GM19023 (cell line): ENCODE measurements at regions not wholly inside any gene's neighbourhood (a gene's known extent, or its start where the extent isn't known, plus 50 kb on each side); places are given as distances from the start of the nearest gene placed in this dataset.

Experiments used
- ATAC-seq: cut with Tn5 transposase; IDR thresholded peaks from one replicate; pipeline ENCODE4 v1.9.1; 2021; ENCODE audit warnings: mild to moderate bottlenecking, moderate library complexity; ENCODE audit not compliant: unreplicated experiment

GRCh38 chr1:182295697-182296096 is 95.9 kb downstream of the GLUL start:
- ATAC-seq, result no peak

- ATAC-seq, result no peak
These were observed 98.4 kb downstream of the GLUL start for GRCh38 chr1:182293119-182293589.

GRCh38 chr1:182292193-182292741 is 99.3 kb downstream of the GLUL start:
- ATAC-seq, result no peak

GRCh38 chr1:182291584-182292192 is 99.9 kb downstream of the GLUL start:
- no peak for ATAC-seq

GRCh38 chr1:182288749-182289604 is 102.6 kb downstream of the GLUL start:
- no peak for ATAC-seq

- ATAC-seq, result no peak
These were observed 104.8 kb downstream of the GLUL start for GRCh38 chr1:182286761-182287160.

GRCh38 chr1:182283746-182284544 is 107.6 kb downstream of the GLUL start:
- no peak for ATAC-seq

GRCh38 chr1:182281541-182281940 is 110.0 kb downstream of the GLUL start:
- no peak for ATAC-seq

GRCh38 chr1:182280504-182280900 is 111.1 kb downstream of the GLUL start:
- ATAC-seq, result no peak

- ATAC-seq, result no peak
These were observed 111.7 kb downstream of the GLUL start for GRCh38 chr1:182279724-182280503.

GRCh38 chr1:182279302-182279701 is 112.3 kb downstream of the GLUL start:
- no peak for ATAC-seq

- ATAC-seq, result no peak
These were observed 113.2 kb downstream of the GLUL start for GRCh38 chr1:182278144-182279054.

GRCh38 chr1:182275271-182275670 is 116.3 kb downstream of the GLUL start:
- ATAC-seq, result no peak

GRCh38 chr1:182274618-182275017 is 117.0 kb downstream of the GLUL start:
- no peak for ATAC-seq

- no peak for ATAC-seq
These were observed 120.9 kb downstream of the GLUL start for GRCh38 chr1:182270731-182271130.

GRCh38 chr1:182269097-182269496 is 122.5 kb downstream of the GLUL start:
- ATAC-seq, result no peak

- no peak for ATAC-seq
These were observed 122.9 kb downstream of the GLUL start for GRCh38 chr1:182268669-182269068.

GRCh38 chr1:182264185-182264584 is 127.4 kb downstream of the GLUL start:
- no peak for ATAC-seq

GRCh38 chr1:182263706-182264105 is 127.9 kb downstream of the GLUL start:
- no peak for ATAC-seq
